Gastrocnemius medialis (tissue), 4 donors: ENCODE measurements at regions not wholly inside any gene's neighbourhood (a gene's known extent, or its start where the extent isn't known, plus 50 kb on each side); places are given as distances from the start of the nearest gene placed in this dataset.

Experiments used
- ATAC-seq, 2 donors: fragments of 150-250 bp; one replicate each; pipeline ENCODE4 v1.9.1; 2016
- DNase-seq, 2 donors: peaks; one replicate each; pipeline ENCODE4 v3.0.0-alpha.2; 2019
- H3K27ac ChIP-seq, 4 donors: fragments of 200-600 bp; sonication (generic); 1 replicate in 1 of 4; 2 replicates in 3 of 4; pipeline ENCODE4 v1.5.1; 2016 to 2018; ENCODE audit warnings: mild to moderate bottlenecking in 2 of 4, moderate library complexity in 1 of 4
- H3K27me3 ChIP-seq, 3 donors: fragments of 200-600 bp; sonication (generic) in 2 of 3; 1 replicate in 1 of 3; 2 replicates in 2 of 3; pipeline versions ENCODE4 v1.5.1 to v1.6.0; 2016 to 2019; ENCODE audit warnings: mild to moderate bottlenecking in 1 of 3, moderate library complexity in 1 of 3
- H3K36me3 ChIP-seq, 2 donors: fragments of 200-600 bp; sonication (generic) in 1 of 2; one replicate each; pipeline ENCODE4 v1.5.1; 2017 to 2018
- H3K4me1 ChIP-seq, 2 donors: fragments of 200-600 bp; sonication (generic) in 1 of 2; one replicate each; pipeline ENCODE4 v1.5.1; 2016 to 2017; ENCODE audit warnings: mild to moderate bottlenecking in 2 of 2
- H3K4me3 ChIP-seq, 4 donors: fragments of 200-600 bp; sonication (generic) in 3 of 4; 1 replicate in 1 of 4; 2 replicates in 3 of 4; pipeline ENCODE4 v1.5.1; 2016 to 2019; ENCODE audit warnings: mild to moderate bottlenecking in 2 of 4
- H3K9me3 ChIP-seq, 3 donors: fragments of 200-600 bp; sonication (generic) in 2 of 3; 1 replicate in 1 of 3; 2 replicates in 2 of 3; pipeline ENCODE4 v1.5.1; 2016 to 2019
- CTCF ChIP-seq, 5 experiments: fragments of 450-650 bp in 3 of 5; fragments of 200-600 bp in 2 of 5; sonication (generic) in 2 of 5; IDR thresholded peaks in 4 of 5; conservative IDR thresholded peaks in 1 of 5; 1 replicate in 4 of 5; 2 replicates in 1 of 5; pipeline ENCODE4 v1.5.1; 2016 to 2019; ENCODE audit warnings: antibody characterized with exemption in 5 of 5, mild to moderate bottlenecking in 3 of 5, moderate library complexity in 3 of 5
- POLR2A ChIP-seq, 2 donors: fragments of 450-650 bp; IDR thresholded peaks; one replicate each; pipeline ENCODE4 v1.6.1; 2017; ENCODE audit warnings: antibody characterized with exemption in 2 of 2, mild to moderate bottlenecking in 2 of 2, moderate library complexity in 2 of 2
- in situ Hi-C, 4 donors: fragments of 200-750 bp; cut with MboI; loops; one replicate each; pipeline versions ENCODE4 v1.15.0 to v1.8.0; 2017; ENCODE audit warnings: low sequenced_read_pairs in 4 of 4
- intact Hi-C: fragments of 100-400 bp; cut with DNase I; formaldehyde crosslinking; loops from one replicate; pipeline ENCODE4 v1.15.1; 2023; ENCODE audit warnings: low total_unique reads

- no peak for ATAC-seq
- H3K4me3 ChIP-seq, result no peak overlapping the region
- H3K27ac ChIP-seq, result no peak overlapping the region
- H3K9me3 ChIP-seq, result no peaks in the 10 kb centered on the region
- in situ Hi-C loops (no loop called here), intact Hi-C loops (no loop called here)
- no peaks in the 10 kb centered on the region for H3K4me1 ChIP-seq
- TF ChIP-seq POLR2A (IDR thresholded peaks at IDR 0.05) (no peak), CTCF (IDR thresholded peaks at IDR 0.05 in 4 of 5, conservative IDR thresholded peaks at IDR 0.05 in 1 of 5) (no peak)
- no peaks in the 10 kb centered on the region for H3K27me3 ChIP-seq
- H3K36me3 ChIP-seq, result no peaks in the 10 kb centered on the region
- no peak for DNase-seq
These were observed 235.8 kb downstream of the TRAM1L1 start for GRCh38 chr4:116849620-116850019.

GRCh38 chr4:116847616-116848015 lies 237.8 kb downstream of the TRAM1L1 start:
- in situ Hi-C loops, result no loop called here
- H3K27ac ChIP-seq, result no peak overlapping the region
- H3K27me3 ChIP-seq, result no peaks in the 10 kb centered on the region
- DNase-seq (no peak), ATAC-seq (no peak)
- H3K4me1 ChIP-seq, result no peaks in the 10 kb centered on the region
- TF ChIP-seq CTCF (IDR thresholded peaks at IDR 0.05 in 4 of 5, conservative IDR thresholded peaks at IDR 0.05 in 1 of 5), result no peak
- TF ChIP-seq POLR2A (IDR thresholded peaks at IDR 0.05), result no peak
- H3K4me3 ChIP-seq, result no peak overlapping the region
- intact Hi-C loops, result no loop called here
- H3K36me3 ChIP-seq, result no peaks in the 10 kb centered on the region
- no peaks in the 10 kb centered on the region for H3K9me3 ChIP-seq

GRCh38 chr4:116839826-116840225 lies 245.6 kb downstream of the TRAM1L1 start:
- no peak for ATAC-seq
- Histone ChIP-seq H3K27ac (no peak overlapping the region), H3K4me1 (no peaks in the 10 kb centered on the region), H3K27me3 (no peaks in the 10 kb centered on the region), H3K4me3 (no peak overlapping the region), H3K9me3 (no peaks in the 10 kb centered on the region), H3K36me3 (no peaks in the 10 kb centered on the region)
- TF ChIP-seq CTCF (IDR thresholded peaks at IDR 0.05 in 4 of 5, conservative IDR thresholded peaks at IDR 0.05 in 1 of 5), result no peak
- TF ChIP-seq POLR2A (IDR thresholded peaks at IDR 0.05), result no peak
- in situ Hi-C loops, result no loop called here
- no peak for DNase-seq
- intact Hi-C loops, result no loop called here

- TF ChIP-seq CTCF (IDR thresholded peaks at IDR 0.05 in 4 of 5, conservative IDR thresholded peaks at IDR 0.05 in 1 of 5) (no peak), POLR2A (IDR thresholded peaks at IDR 0.05) (no peak)
- no peak overlapping the region for H3K27ac ChIP-seq
- no peak for DNase-seq
- intact Hi-C loops (no loop called here), in situ Hi-C loops (no loop called here)
- no peak for ATAC-seq
- H3K27me3 ChIP-seq, result no peaks in the 10 kb centered on the region
- H3K4me1 ChIP-seq, result no peaks in the 10 kb centered on the region
- H3K9me3 ChIP-seq, result no peaks in the 10 kb centered on the region
- no peak overlapping the region for H3K4me3 ChIP-seq
- H3K36me3 ChIP-seq, result no peaks in the 10 kb centered on the region
These were observed 246.8 kb downstream of the TRAM1L1 start for GRCh38 chr4:116838609-116839008.

GRCh38 chr4:116829187-116829586 lies 256.2 kb downstream of the TRAM1L1 start:
- no peaks in the 10 kb centered on the region for H3K9me3 ChIP-seq
- H3K4me3 ChIP-seq, result no peak overlapping the region
- ATAC-seq (no peak), DNase-seq (no peak)
- TF ChIP-seq POLR2A (IDR thresholded peaks at IDR 0.05) (no peak), CTCF (IDR thresholded peaks at IDR 0.05 in 4 of 5, conservative IDR thresholded peaks at IDR 0.05 in 1 of 5) (no peak)
- in situ Hi-C loops (no loop called here), intact Hi-C loops (no loop called here)
- no peaks in the 10 kb centered on the region for H3K4me1 ChIP-seq
- H3K27me3 ChIP-seq, result no peaks in the 10 kb centered on the region
- no peaks in the 10 kb centered on the region for H3K36me3 ChIP-seq
- no peak overlapping the region for H3K27ac ChIP-seq
